ENCODE measurements at regions not wholly inside any gene's neighbourhood (a gene's known extent, or its start where the extent isn't known, plus 50 kb on each side); places are given as distances from the start of the nearest gene placed in this dataset.

GRCh38 chr6:167409694-167410093 is 84.8 kb downstream of the TTLL2 start:
- TF ChIP-seq TAF1 (IDR thresholded peaks at IDR 0.05; ENCODE audit: low read depth) = no peak
- TF ChIP-seq NFIC (IDR thresholded peaks at IDR 0.05) = no peak

All from Ishikawa (cell line).